IgD-negative memory B cell (primary cell): ENCODE measurements at regions not wholly inside any gene's neighbourhood (a gene's known extent, or its start where the extent isn't known, plus 50 kb on each side); places are given as distances from the start of the nearest gene placed in this dataset.
"Not testable (repeated sequence)": the region's sequence is repeated elsewhere in the genome, so short reads cannot be mapped to it uniquely, and the experiment has no call there.

ENCODE experiments used
- H3K27ac Mint-ChIP-seq, 3 donors: one replicate each; pipeline ENCODE4 v1.8.0; 2020 to 2022; ENCODE audit warnings: mild to moderate bottlenecking in 3 of 3, mixed read lengths in 3 of 3, moderate library complexity in 1 of 3
- H3K27me3 Mint-ChIP-seq: one replicate; pipeline ENCODE4 v1.8.0; 2021; ENCODE audit warnings: mixed read lengths
- H3K36me3 Mint-ChIP-seq: one replicate; pipeline ENCODE4 v1.8.0; 2020; ENCODE audit warnings: mild to moderate bottlenecking, mixed read lengths
- H3K4me1 Mint-ChIP-seq, 3 donors: one replicate each; pipeline ENCODE4 v1.8.0; 2020 to 2022; ENCODE audit warnings: mixed read lengths in 3 of 3, mild to moderate bottlenecking in 1 of 3
- H3K4me3 Mint-ChIP-seq, 4 donors: one replicate each; pipeline ENCODE4 v1.8.0; 2020 to 2022; ENCODE audit warnings: mild to moderate bottlenecking in 4 of 4, mixed read lengths in 4 of 4, moderate library complexity in 3 of 4
- H3K9me3 Mint-ChIP-seq, 3 donors: one replicate each; pipeline ENCODE4 v1.8.0; 2020 to 2021; ENCODE audit warnings: mixed read lengths in 3 of 3, mild to moderate bottlenecking in 1 of 3

GRCh38 chr1:8241417-8242014 lies 76.4 kb upstream of the SLC45A1 start:
- Mint-ChIP-seq H3K36me3 (no peaks in the 10 kb centered on the region), H3K27me3 (peaks cover 12% of the 10 kb centered on the region), H3K4me3 (no peak overlapping the region), H3K27ac (no peak overlapping the region), H3K9me3 (no peaks in the 10 kb centered on the region), H3K4me1 (no peaks in the 10 kb centered on the region)

DNA sequence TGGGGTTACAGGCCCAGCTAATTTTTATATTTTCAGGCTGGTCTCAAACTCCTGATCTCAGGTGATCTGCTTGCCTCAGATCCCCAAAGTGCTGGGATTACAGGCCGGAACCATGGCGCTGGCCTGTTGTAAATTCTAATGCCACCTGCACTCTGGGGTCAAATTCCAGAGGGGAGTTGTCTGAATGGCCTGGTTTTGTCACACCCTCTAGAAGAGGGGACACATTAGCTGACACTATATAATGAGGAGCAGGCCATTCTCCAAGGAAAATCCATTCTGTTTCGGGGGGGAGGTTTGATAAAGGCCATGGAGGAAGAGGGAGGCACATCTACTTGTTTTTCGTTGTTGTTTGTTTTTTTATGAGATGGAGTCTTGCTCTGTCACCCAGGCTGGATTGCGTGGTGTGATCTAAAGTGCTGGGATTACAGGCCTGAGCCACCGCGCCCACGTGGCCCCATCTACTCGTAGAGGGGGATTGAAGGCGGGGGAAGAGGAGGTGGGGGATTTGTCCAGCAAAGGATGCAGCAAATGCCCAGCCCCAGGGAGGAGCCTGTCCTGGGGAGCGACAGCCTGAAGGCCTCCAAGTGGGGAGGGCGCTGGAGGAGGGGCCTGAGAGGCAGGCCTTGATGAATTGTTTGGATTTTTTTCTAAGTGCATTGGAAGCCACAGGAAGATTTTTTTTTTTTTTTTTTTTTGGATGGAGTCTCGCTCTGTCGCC lies 78.4 kb upstream of the SLC45A1 start:
- Mint-ChIP-seq H3K27ac (peak overlapping the region in 1 of 3 donors; percentile 63), H3K36me3 (no peaks in the 10 kb centered on the region), H3K4me3 (no peak overlapping the region), H3K27me3 (peaks cover 12% of the 10 kb centered on the region), H3K4me1 (no peaks in the 10 kb centered on the region), H3K9me3 (no peaks in the 10 kb centered on the region)

DNA sequence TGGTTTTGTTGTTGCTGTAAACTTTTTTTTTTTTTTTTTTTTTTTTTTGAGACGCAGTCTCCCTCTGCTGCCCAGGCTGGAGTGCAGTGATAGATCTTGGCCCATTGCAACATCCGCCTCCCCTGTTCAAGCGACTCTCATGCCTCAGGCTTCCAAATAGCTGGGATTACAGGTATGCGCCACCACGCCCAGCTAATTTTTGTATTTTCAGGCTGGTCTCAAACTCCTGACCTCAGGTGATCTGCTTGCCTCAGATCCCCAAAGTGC lies 78.9 kb upstream of the SLC45A1 start:
- no peaks in the 10 kb centered on the region for H3K9me3 Mint-ChIP-seq
- peaks cover 12% of the 10 kb centered on the region for H3K27me3 Mint-ChIP-seq
- H3K27ac Mint-ChIP-seq = peak overlapping the region in 1 of 3 donors; percentile 46
- H3K4me3 Mint-ChIP-seq = no peak overlapping the region
- no peaks in the 10 kb centered on the region for H3K36me3 Mint-ChIP-seq
- H3K4me1 Mint-ChIP-seq = no peaks in the 10 kb centered on the region

GRCh38 chr1:8238141-8239038 lies 79.5 kb upstream of the SLC45A1 start:
- H3K27me3 Mint-ChIP-seq = peaks cover 12% of the 10 kb centered on the region
- no peaks in the 10 kb centered on the region for H3K9me3 Mint-ChIP-seq
- H3K4me1 Mint-ChIP-seq = no peaks in the 10 kb centered on the region
- H3K36me3 Mint-ChIP-seq = no peaks in the 10 kb centered on the region
- H3K4me3 Mint-ChIP-seq = no peak overlapping the region
- H3K27ac Mint-ChIP-seq = peak overlapping the region in 1 of 3 donors; percentile 46

DNA sequence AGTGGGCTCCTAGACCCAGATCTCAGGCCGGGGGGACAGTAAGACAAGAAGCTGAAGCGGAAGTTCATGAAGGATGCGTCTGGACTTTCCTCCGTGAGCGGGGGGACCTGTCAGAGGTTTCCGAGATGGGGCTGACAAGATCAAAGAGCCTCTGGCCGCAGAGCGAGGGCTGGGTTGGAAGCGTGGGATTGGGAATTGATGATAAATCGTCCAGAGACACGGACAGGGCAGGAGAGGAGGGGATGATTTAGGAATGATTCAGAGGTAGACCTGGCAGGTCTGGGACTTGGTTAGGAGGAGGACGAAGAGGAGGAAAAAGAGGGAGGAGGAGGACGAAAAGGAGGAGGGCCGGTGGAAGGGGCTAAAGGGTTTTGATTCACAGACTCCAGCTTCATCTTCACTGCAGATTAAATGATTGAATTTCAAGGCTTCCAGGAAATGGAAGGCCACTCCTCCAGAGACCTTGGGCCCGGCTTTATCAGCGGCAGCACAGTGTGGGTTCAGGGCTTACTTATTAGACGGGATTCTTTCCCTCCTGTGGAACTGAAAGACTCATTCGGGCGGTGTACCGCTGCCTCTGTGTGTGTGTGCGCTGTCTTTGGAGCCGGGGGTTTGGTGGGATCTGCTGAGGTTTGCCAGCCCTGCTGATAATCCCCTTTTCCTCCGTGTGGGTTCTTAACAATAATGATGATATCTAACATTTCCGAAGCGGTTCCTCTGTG lies 85.7 kb upstream of the SLC45A1 start:
- Mint-ChIP-seq H3K36me3 (no peaks in the 10 kb centered on the region), H3K27ac (peak overlapping the region in 1 of 3 donors; percentile 76), H3K27me3 (peaks cover 4% of the 10 kb centered on the region), H3K9me3 (peaks cover 0 to 6% (median 0%) of the 10 kb centered on the region in 3 donors), H3K4me1 (no peaks in the 10 kb centered on the region), H3K4me3 (peak overlapping the region in 1 of 4 donors; percentile 36)

DNA sequence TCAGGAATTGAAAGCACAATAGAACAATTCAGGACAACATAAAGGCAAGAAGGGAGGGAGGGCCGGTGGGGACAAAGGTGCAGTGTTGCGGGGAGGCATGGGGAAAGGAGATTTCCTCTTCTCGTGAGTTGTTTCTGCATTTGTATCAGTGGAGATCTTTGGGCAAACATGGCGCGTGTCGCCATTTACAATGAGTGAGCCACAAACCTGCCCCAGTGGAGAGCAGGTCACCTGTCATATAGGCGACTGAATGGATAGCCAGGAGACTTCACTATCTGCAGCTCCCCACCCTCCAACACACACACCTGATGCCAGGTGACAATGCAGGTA lies 87.7 kb upstream of the SLC45A1 start:
- H3K36me3 Mint-ChIP-seq = no peaks in the 10 kb centered on the region
- H3K27me3 Mint-ChIP-seq = peaks cover 12% of the 10 kb centered on the region
- H3K27ac Mint-ChIP-seq = no peak overlapping the region
- H3K4me1 Mint-ChIP-seq = no peaks in the 10 kb centered on the region
- peaks cover 0 to 7% (median 4%) of the 10 kb centered on the region in 3 donors for H3K9me3 Mint-ChIP-seq
- H3K4me3 Mint-ChIP-seq = no peak overlapping the region

DNA sequence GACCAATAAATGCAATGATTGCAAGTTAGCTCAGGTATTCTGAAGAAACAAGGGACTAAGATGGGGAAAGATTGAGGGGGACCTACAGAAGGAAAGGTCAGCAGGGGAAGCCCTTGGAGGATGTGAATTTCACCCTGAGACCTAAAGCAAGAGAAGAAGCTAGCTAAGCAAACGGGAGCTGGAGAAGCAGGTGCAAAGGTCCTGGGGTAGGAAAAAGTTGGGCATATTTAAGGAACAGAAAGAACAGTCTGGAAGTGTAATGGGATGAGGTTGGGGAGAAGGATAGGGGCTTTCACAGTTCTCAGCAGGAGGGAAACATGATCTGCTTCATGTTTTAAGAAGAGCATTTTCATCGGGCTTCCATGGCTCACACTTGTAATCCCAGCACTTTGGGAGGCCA lies 89.7 kb upstream of the SLC45A1 start:
- Mint-ChIP-seq H3K27me3 (peaks cover 16% of the 10 kb centered on the region), H3K4me1 (peaks cover 3 to 5% (median 3%) of the 10 kb centered on the region in 3 donors), H3K4me3 (no peak overlapping the region), H3K27ac (no peak overlapping the region), H3K9me3 (peaks cover 0 to 7% (median 6%) of the 10 kb centered on the region in 3 donors), H3K36me3 (no peaks in the 10 kb centered on the region)

GRCh38 chr1:8227674-8228073 lies 90.2 kb upstream of the SLC45A1 start:
- H3K36me3 Mint-ChIP-seq, H3K9me3 Mint-ChIP-seq, H3K4me1 Mint-ChIP-seq, H3K4me3 Mint-ChIP-seq: not testable (repeated sequence)
- H3K27me3 Mint-ChIP-seq = peaks cover 16% of the 10 kb centered on the region
- peak overlapping the region in 1 of 3 donors; percentile 20 for H3K27ac Mint-ChIP-seq

DNA sequence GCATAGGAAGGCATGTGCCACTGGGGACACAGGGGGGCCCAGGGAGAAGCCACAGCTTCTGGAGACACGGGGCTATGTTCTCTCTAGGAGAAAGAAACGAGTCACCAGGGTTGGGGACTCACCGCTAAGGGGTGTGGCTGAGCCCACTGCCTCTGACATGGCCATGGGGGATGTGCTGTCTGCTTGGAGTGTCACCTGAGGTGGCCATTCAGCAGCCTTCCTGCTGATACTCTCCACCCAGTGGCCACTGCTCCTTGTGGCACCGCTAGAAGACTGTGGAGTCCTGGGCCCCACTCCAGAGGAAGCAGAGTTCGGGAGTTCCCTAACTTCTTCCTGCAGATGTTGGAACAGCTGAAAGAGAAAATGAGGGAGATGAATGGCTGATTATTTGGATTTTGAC lies 91.2 kb upstream of the SLC45A1 start:
- peaks cover 16% of the 10 kb centered on the region for H3K27me3 Mint-ChIP-seq
- peaks cover 0 to 7% (median 6%) of the 10 kb centered on the region in 3 donors for H3K9me3 Mint-ChIP-seq
- peaks cover 3 to 5% (median 3%) of the 10 kb centered on the region in 3 donors for H3K4me1 Mint-ChIP-seq
- no peak overlapping the region for H3K27ac Mint-ChIP-seq
- no peak overlapping the region for H3K4me3 Mint-ChIP-seq
- no peaks in the 10 kb centered on the region for H3K36me3 Mint-ChIP-seq

DNA sequence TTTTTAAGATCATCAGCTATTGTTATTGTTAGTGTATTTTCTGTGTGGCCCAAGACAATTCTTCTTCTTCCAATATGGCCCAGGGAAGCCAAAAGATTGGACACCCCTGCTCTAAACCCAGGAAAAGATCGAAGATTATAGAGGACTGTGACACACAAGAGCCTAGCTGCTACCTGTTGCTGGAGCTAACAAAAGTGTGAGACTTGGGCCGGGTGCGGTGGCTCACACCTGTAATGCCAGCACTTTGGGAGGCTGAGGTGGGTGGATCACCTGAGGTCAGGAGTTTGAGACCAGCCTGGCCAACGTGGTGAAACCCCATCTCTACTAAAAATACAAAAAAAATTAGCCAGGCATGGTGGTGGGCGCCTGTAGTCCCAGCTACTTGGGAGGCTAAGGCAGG lies 91.9 kb upstream of the SLC45A1 start:
- H3K27ac Mint-ChIP-seq, H3K9me3 Mint-ChIP-seq, H3K4me1 Mint-ChIP-seq, H3K36me3 Mint-ChIP-seq, H3K4me3 Mint-ChIP-seq: not testable (repeated sequence)
- peaks cover 16% of the 10 kb centered on the region for H3K27me3 Mint-ChIP-seq

DNA sequence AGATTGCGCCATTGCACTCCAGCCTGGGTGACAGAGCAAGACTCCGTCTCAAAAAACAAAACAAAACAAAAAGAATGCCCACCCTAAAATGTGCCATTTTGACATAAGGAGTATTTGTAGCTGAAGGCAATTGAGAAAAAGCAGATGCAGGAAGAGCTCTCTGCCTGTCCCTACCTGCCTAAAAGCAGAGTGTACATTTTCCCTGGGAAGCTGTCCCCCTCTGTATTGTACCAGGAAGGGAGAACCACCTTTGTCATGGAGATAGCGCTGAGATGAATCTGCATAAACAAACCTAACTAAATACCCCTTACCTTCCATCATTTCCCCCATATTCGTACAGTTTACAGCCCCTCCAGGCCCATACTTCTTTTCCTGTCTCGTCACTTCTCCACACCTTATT lies 94.4 kb upstream of the SLC45A1 start:
- H3K36me3 Mint-ChIP-seq = no peaks in the 10 kb centered on the region
- peaks cover 3 to 5% (median 3%) of the 10 kb centered on the region in 3 donors for H3K4me1 Mint-ChIP-seq
- H3K4me3 Mint-ChIP-seq = no peak overlapping the region
- peaks cover 0 to 7% (median 7%) of the 10 kb centered on the region in 3 donors for H3K9me3 Mint-ChIP-seq
- peaks cover 28% of the 10 kb centered on the region for H3K27me3 Mint-ChIP-seq
- no peak overlapping the region for H3K27ac Mint-ChIP-seq

- H3K4me1 Mint-ChIP-seq = peaks cover 3 to 5% (median 3%) of the 10 kb centered on the region in 3 donors
- H3K9me3 Mint-ChIP-seq = peaks cover 0 to 7% (median 3%) of the 10 kb centered on the region in 3 donors
- H3K36me3 Mint-ChIP-seq = no peaks in the 10 kb centered on the region
- peaks cover 32% of the 10 kb centered on the region for H3K27me3 Mint-ChIP-seq
- no peak overlapping the region for H3K27ac Mint-ChIP-seq
- H3K4me3 Mint-ChIP-seq = no peak overlapping the region
These were observed 95.1 kb upstream of the SLC45A1 start for GRCh38 chr1:8222789-8223188.

DNA sequence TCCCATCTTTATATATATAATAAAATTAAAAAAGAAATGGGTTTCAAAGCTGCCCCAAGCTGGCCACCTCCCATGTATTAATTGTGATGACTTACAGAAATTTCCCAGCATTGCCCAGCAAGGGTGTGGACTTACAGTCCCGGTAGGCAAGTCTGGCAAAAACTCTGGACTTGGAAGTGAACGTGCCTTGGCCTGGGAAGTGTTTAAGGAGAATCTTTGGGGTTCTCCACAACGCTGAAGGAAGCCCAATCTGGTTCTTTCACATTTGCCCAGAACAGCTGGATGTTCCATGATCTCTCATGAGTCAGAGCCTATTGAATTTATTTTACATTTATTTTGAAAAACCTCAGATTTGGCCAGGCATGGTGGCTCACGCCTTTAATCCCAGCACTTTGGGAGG lies 98.4 kb upstream of the SLC45A1 start:
- Mint-ChIP-seq H3K4me1 (peaks cover 0 to 5% (median 3%) of the 10 kb centered on the region in 3 donors), H3K27ac (no peak overlapping the region), H3K27me3 (peaks cover 35% of the 10 kb centered on the region), H3K9me3 (peaks cover 0 to 3% (median 0%) of the 10 kb centered on the region in 3 donors), H3K36me3 (no peaks in the 10 kb centered on the region), H3K4me3 (no peak overlapping the region)

DNA sequence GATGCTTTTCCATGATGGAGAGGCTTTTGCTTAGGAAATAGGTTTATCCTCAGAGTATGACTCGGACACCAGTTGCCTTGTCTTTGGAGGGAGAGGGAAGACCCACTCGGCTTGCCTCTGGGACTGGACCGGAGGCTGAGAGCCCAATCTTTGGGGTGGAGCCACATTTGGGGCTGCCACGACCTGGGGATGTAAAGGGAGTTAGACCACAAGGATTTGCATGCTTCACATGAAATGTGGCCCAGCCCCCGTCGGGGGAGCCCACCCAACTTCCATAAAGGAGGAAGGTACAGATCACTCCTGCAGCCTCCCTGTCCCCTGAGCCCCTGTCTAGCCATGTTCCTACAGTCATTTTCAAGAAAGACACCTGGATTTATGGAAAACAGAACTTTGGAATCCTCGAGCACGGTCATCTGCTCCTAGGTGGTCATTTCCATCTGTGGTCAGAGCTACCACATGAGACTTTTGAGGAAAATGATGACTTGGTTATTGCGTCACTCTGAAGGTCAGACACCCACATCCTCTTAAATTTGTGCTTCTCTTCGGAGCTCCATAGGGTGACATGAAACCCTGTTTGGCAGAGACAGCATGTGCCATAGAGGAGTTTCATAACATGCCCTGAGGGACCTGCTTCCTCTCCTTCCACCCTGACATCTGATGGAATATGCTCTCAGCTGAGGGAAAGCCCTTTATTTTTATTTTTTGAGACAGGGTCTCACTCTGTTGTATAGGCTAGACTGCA lies 99.4 kb upstream of the SLC45A1 start:
- Mint-ChIP-seq H3K27ac (no peak overlapping the region), H3K27me3 (peaks cover 35% of the 10 kb centered on the region), H3K9me3 (peaks cover 0 to 4% (median 0%) of the 10 kb centered on the region in 3 donors), H3K4me3 (no peak overlapping the region), H3K36me3 (no peaks in the 10 kb centered on the region), H3K4me1 (peaks cover 0 to 5% (median 3%) of the 10 kb centered on the region in 3 donors)
